SH-SY5Y (cell line): ENCODE measurements at regions not wholly inside any gene's neighbourhood (a gene's known extent, or its start where the extent isn't known, plus 50 kb on each side); places are given as distances from the start of the nearest gene placed in this dataset.

Experiments used
- GATA2 ChIP-seq: IDR thresholded peaks from 2 replicates; pipeline ENCODE4 v1.6.1; 2011; ENCODE audit warnings: mild to moderate bottlenecking, low read depth, low read length
- GATA3 ChIP-seq: IDR thresholded peaks from 2 replicates; pipeline ENCODE4 v1.6.1; 2011; ENCODE audit warnings: low read depth, mild to moderate bottlenecking, low read length, moderate library complexity

DNA sequence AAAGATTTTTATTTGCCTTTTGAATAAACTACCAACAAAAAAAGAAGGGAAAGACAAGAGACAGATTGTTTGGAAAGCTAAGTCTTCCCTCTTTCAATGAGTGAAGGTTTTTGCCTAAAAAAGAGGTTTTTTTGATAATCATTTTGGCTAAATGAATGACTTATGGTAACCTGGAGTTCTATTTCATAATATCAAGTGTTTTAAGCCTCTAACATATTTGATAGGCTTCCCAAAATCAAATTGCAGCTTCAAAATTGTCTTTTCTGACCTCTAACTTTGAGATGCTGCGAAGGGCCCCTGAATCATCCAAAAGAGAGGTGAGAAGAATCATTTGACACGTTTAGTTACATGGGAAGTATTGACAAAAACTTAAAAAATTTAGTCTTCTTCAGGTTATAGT lies 53.0 kb upstream of the NAMPT start:
- TF ChIP-seq GATA2: no peak
- TF ChIP-seq GATA3: no peak
